ENCODE measurements at regions not wholly inside any gene's neighbourhood (a gene's known extent, or its start where the extent isn't known, plus 50 kb on each side); places are given as distances from the start of the nearest gene placed in this dataset.

DNA sequence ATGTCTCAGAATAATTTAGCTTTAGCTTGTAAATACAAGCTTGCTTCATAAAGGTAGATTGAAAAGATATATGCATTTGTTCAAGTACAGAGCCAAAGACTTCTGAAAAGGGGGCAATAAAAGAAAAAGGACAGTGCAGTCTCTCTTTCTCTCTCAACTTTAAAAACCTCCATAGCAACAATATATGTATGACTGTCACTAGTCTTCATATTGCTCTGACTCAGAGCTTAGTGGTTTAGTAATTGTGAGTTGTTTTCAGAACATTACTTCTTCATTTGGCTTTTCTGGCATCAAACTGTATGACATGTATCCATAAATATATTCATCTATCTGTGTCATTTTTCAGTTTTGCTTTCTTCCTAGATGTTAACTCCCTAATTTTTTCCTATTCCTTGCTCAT lies 194.6 kb upstream of the KIF2A start:
- TF ChIP-seq CTCF (IDR thresholded peaks at IDR 0.05), result no peak
- TF ChIP-seq POLR2A (IDR thresholded peaks at IDR 0.05), result no peak
